Right lung (tissue), 2 donors: ENCODE measurements at regions not wholly inside any gene's neighbourhood (a gene's known extent, or its start where the extent isn't known, plus 50 kb on each side); places are given as distances from the start of the nearest gene placed in this dataset.

Experiments
- DNase-seq, 2 donors: peaks; one replicate each; pipeline ENCODE4 v3.0.0-alpha.2; 2013

DNA sequence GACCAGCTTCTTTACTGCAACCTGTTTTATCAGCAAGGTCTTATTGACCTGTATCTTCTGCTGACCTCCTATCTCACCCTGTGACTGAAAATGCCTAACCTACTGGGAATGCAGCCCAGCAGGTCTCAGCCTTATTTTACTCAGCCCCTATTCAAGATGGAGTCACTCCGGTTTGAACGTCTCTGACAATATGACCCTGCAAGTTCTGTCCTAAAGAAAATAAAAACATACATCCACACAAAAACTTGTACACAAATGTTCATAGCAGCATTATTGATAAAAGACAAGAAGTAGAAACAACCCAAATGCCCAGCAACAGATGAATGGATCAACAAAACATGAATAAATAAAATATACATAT is 59.5 kb upstream of the FAM9C start:
- DNase-seq = no peak

DNA sequence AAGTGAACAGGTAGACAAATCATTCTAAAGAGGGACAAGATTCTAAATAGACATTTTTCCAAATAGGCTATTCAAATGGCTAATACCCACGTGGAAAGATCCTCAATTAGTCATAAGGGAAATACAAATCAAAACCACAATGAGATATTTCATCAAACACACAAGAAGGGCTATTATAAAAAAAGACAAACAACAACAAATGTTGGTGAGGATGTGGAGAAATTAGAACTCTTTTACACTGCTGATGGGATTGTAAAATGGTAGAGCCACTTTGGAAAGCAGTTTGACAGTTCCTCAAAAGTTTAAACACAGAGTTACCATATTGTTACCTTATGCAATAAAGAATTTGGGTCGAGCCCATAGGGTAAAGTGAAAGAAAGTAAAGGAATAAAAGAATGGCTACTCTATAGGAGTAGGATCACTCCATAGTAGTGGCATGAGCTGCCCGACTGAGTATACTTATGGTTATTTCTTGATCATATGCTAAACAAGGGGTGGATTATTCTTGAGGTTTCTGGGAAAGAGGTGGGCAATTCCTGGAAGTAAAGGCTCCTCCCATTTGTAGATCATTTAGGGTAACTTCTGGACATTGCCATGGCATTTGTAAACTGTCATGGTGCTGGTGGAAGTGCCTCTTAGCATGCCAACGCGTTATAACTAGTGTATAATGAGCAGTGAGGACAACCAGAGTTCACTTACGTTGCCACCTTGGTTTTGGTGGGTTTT is 58.9 kb upstream of the FAM9C start:
- no peak for DNase-seq

DNA sequence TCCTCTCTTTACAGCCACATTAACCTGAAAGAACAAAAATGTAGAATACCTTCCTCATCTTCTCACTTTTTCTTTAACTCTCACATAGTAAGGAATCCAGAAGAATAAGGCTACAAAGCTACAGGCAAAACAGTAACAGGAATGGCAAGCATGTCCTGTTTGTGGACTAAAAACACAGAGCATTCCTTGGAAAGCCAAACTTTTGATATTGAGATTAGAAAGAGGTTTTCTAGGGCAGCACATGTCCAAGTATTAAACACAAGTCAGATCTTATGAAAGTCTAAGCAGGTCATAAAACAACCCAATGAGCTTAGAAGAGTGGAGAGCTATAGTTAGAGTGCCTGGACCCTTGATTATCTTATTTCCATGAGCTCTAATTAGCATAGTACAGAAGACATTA is 58.2 kb upstream of the FAM9C start:
- DNase-seq = no peak

DNA sequence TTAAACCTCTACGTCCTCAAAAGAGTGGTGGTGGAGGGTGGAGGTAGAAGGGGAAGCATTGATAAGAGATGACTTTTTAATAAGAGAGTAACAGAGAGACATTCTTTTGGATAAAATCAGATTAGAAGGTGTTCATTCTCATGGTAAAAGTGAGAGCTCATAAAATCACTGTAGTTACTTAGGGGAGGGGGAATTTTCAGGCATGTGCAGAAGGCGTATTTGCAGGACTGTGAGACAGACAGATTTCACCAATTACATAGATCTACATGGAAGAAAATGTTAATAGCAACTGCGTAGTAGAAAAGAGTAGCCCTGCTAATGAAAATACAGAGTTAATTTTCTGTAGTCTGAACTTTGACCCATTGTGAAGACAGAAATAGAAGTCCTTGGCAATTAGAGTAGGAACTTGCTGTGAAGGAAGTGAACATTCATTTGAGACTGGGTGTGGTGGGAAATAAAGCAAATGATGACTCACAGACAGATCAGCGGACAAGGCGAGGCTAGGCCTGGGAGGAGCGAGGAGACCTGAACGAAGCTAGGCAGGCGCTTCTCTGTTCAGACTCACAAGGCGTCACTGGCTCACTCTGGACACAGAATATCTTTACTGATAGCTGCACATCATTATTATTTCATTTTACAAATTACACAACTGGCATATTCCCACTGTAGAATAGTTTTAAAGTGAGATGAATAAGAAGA is 57.2 kb upstream of the FAM9C start:
- no peak for DNase-seq

DNA sequence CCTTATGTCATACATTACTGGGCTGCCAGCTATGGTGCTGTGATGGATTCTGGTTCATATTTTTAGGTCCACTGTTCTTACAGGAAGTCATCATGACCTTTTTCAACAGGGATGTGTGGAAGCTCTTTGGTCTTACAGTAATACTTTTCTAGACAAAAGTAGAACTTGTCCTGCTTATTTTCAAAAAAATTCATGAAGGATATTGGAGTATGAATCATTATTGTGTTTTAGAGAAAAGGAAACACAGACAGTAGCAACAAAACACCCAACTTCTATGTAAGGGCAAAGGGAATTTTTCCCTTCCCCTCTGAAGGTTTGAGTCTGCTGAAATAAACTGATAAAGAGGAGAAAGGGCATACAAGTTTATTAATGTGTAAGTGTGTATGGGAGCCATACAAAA is 54.7 kb upstream of the FAM9C start:
- DNase-seq = no peak

DNA sequence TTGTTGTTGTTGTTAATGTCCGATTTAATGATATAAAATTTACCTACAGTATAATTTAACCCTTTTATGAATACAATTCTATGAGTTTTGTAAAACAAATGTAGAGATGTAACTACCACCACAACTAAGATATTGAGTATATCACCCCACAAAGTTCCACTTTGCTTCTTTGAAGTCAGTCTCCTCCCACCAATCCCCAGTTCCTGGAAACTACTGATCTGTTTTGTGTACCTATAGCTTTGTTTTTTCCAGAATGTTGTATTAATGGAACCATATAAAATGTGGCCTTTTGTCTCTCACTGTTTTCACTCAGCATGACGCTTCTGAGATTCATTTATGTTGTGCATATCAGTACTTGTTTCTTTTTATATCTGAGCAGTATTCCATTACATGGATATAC is 52.3 kb upstream of the FAM9C start:
- no peak for DNase-seq

DNA sequence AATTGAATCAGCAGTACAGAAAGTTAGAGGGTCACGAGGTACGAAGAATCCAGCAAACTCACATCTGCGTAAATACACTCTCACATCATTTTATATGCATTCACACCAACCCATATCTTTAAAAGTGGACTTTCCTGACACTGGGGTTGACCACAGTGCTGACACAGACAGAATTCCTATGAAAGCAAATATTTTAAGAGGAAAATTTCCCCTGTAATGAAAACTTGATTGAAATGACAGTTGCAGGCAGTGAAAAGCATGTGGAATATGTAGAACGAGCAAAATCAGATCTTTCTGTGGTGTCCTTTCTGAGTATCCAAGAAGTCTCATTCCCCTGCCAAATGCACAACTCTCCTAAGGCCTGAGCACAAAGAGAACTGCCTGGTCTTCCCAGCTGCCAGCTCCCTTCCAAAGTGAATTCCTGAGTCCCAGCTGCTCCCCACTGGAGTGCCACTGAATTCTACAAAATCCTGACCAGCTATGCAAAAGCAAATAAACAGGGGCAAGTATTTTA is 50.5 kb upstream of the FAM9C start:
- peak in 1 of 2 donors; percentile 34 for DNase-seq

DNA sequence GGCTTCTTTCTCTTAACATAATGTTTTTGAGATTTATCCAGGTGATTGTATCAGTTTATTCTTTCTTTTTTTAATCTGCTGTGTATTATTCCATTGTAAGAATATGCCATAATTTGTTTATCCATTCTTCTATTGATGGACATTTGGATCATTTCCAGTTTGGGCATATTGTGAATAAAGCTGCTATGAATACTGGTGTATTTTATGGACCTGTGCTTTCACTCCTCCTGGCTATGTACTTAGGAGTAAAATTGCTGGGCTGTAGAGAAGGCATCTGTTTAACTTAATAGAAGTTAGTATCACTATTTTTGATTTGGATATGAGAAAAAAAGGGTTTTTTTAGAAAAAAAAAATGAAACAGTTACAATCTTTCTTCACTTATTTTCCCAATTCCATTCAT is 50.0 kb upstream of the FAM9C start:
- no peak for DNase-seq
